ENCODE measurements at regions not wholly inside any gene's neighbourhood (a gene's known extent, or its start where the extent isn't known, plus 50 kb on each side); places are given as distances from the start of the nearest gene placed in this dataset.

DNA sequence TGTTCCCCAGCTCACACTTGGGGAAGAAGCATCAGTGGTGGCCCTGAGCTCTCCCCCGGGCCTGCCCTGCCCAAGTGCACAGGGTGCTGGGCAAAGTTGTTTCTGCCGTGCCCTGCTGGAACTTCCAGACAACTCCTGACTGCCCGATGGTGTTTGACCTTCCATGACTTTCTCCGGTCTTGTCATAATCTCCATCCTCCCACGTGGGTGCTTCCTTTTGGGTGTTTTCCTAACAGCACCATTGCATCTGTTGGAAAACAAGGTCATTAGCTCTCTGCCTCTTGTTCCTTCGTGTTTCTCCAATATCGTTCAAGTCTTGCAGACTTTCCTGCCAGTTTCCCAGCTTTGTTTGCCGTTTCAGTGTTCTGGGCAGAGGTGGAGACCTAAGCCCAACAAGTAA, 68.7 kb upstream of the TIAM2 start:
- Histone ChIP-seq H3K4ac (replicated peaks; ENCODE audit: insufficient read length, low read depth, low read length) (no peak overlapping the region), H3K4me2 (ENCODE audit: insufficient read depth in 1 of 2, low read depth in 2 of 2, low read length in 2 of 2) (no peak overlapping the region), H3K18ac (ENCODE audit: extremely low read depth, low read length) (no peak overlapping the region), H3K27me3 (replicated peaks in 1 of 4; ENCODE audit: control insufficient read depth in 3 of 4, extremely low read depth in 1 of 4, insufficient read depth in 3 of 4, low read length in 3 of 4) (no peaks in the 10 kb centered on the region), H2BK20ac (ENCODE audit: low read length) (no peak overlapping the region), H2BK5ac (ENCODE audit: low read depth, low read length) (no peak overlapping the region), H3K9me3 (ENCODE audit: insufficient read depth in 2 of 2, low read depth in 1 of 2, low read length in 1 of 2) (no peaks in the 10 kb centered on the region), H2BK12ac (ENCODE audit: low read depth, low read length) (no peak overlapping the region), H4K20me1 (replicated peaks in 1 of 2; ENCODE audit: control insufficient read depth in 1 of 2, insufficient read depth in 2 of 2, low read length in 2 of 2) (no peaks in the 10 kb centered on the region), H3K56ac (replicated peaks; ENCODE audit: insufficient read length, low read depth, low read length) (no peak overlapping the region), H3K9ac (replicated peaks in 1 of 4; ENCODE audit: extremely low read depth in 1 of 4, low read depth in 3 of 4, low read length in 3 of 4) (no peak overlapping the region), H2BK15ac (ENCODE audit: low read length) (no peak overlapping the region), H4K8ac (ENCODE audit: extremely low read depth, insufficient read depth, low read length) (no peak overlapping the region), H3K79me2 (ENCODE audit: control insufficient read depth in 1 of 2, insufficient read depth in 2 of 2, low read length in 2 of 2) (no peaks in the 10 kb centered on the region), H3K23ac (ENCODE audit: insufficient read length) (no peak overlapping the region), H3K27ac (ENCODE audit: low read depth, low read length) (no peak overlapping the region), H2BK120ac (replicated peaks; ENCODE audit: low read depth, low read length) (no peak overlapping the region), H3K79me1 (ENCODE audit: low read depth, low read length) (no peaks in the 10 kb centered on the region), H3K14ac (ENCODE audit: insufficient read length) (no peak overlapping the region), H3K4me1 (replicated peaks in 1 of 4; ENCODE audit: control insufficient read depth in 3 of 4, insufficient read depth in 4 of 4, low read length in 3 of 4) (peaks cover 0 to 4% (median 2%) of the 10 kb centered on the region in 4 experiments; a peak in 4 of 7 replicates), H3K4me3 (ENCODE audit: extremely low read depth in 1 of 4, insufficient read depth in 2 of 4, low read depth in 3 of 4, low read length in 4 of 4) (no peak overlapping the region), H3K23me2 (ENCODE audit: low read depth, low read length) (peaks cover 2% of the 10 kb centered on the region; the same call in 1 of the 2 replicates), H2AFZ (ENCODE audit: low read length) (no peak overlapping the region), H3K36me3 (ENCODE audit: control insufficient read depth in 2 of 4, insufficient read depth in 4 of 4, low read length in 3 of 4) (no peaks in the 10 kb centered on the region), H2AK5ac (ENCODE audit: low read depth, low read length) (no peak overlapping the region), H4K91ac (replicated peaks; ENCODE audit: insufficient read length, low read length) (no peak overlapping the region), H4K5ac (ENCODE audit: insufficient read length, low read depth, low read length) (no peak overlapping the region)
- ChIA-PET CTCF (ENCODE audit: partially characterized antibody) (interaction anchor here (0.6 to 10.4 kb wide), 18 partner anchors 10 to 340 kb away, joined by 3 to 98 read pairs (median 8); partner anchors contain the start of gene TIAM2), POLR2A (ENCODE audit: partially characterized antibody) (no interaction called here)
- 95% methylated on average over 8 of the region's 8 CpGs; no CpG with 5 or more reads in 1 of the 2 experiments for WGBS, 2 experiments (ENCODE audit: extremely low coverage in 1 of 2, insufficient coverage in 1 of 2, insufficient read length in 1 of 2, insufficient replicate concordance in 2 of 2, low coverage in 1 of 2, low lambda C conversion rate in 2 of 2, missing lambda C conversion rate in 1 of 2)
- TF ChIP-seq NRF1 (IDR thresholded peaks at IDR 0.05; ENCODE audit: low read depth, low read length) (no peak), CBX5 (IDR thresholded peaks at IDR 0.05; ENCODE audit: low read depth, low read length) (no peak), SP1 (IDR thresholded peaks at IDR 0.05; ENCODE audit: low read depth, low read length) (no peak), GTF2F1 (IDR thresholded peaks at IDR 0.05; ENCODE audit: borderline replicate concordance, low read depth, low read length) (no peak), TBP (IDR thresholded peaks at IDR 0.05; ENCODE audit: low read depth, low read length) (no peak), RAD21 (IDR thresholded peaks at IDR 0.05 in 1 of 2, conservative IDR thresholded peaks at IDR 0.05 in 1 of 2; ENCODE audit: low read depth in 2 of 2, low read length in 2 of 2) (no peak), POLR2A (IDR thresholded peaks at IDR 0.05; ENCODE audit: control extremely low read depth in 1 of 2, low read depth in 2 of 2, low read length in 2 of 2) (no peak), HDAC6 (IDR thresholded peaks at IDR 0.05; ENCODE audit: low read depth, low read length) (no peak), ASH2L (IDR thresholded peaks at IDR 0.05; ENCODE audit: low read length) (no peak), GABPA (IDR thresholded peaks at IDR 0.05; ENCODE audit: borderline replicate concordance, insufficient read depth, low read length) (no peak), TAF1 (IDR thresholded peaks at IDR 0.05; ENCODE audit: low read depth, low read length) (no peak), SIX5 (IDR thresholded peaks at IDR 0.05; ENCODE audit: low read depth, low read length) (no peak), YY1 (IDR thresholded peaks at IDR 0.05; ENCODE audit: low read depth, low read length) (no peak), POU5F1 (IDR thresholded peaks at IDR 0.05; ENCODE audit: low read depth, low read length) (no peak)
- DNase-seq (ENCODE audit: low read depth in 1 of 2, low spot score in 2 of 2) (no peak), FAIRE-seq (no peak)

Measured in H1 (cell line).